HEK293 (cell line): ENCODE measurements at regions not wholly inside any gene's neighbourhood (a gene's known extent, or its start where the extent isn't known, plus 50 kb on each side); places are given as distances from the start of the nearest gene placed in this dataset.

Source experiments
- CTCF ChIA-PET: fragments of 350-600 bp; formaldehyde crosslinking; extraction: SDS; loops from one replicate; lab custom pipeline; 2021; ENCODE audit warnings: antibody characterized with exemption; lab: Yijun Ruan, JAX
- POLR2A ChIA-PET: fragments of 300-600 bp; formaldehyde crosslinking; extraction: SDS; loops from one replicate; lab custom pipeline; 2020; ENCODE audit warnings: antibody characterized with exemption, inconsistent platforms; lab: Yijun Ruan, JAX
- H3K27ac ChIP-seq: fragments of 200-500 bp; sonication (Bioruptor generic); 2 replicates; pipeline ENCODE4 v1.5.1; 2014; ENCODE audit warnings: low read depth, low read length, control low read depth, inconsistent platforms; ENCODE audit errors: extremely low read depth
- H3K36me3 ChIP-seq, 2 experiments: fragments of 200-500 bp in 1 of 2; sonication (Bioruptor generic) in 1 of 2; 1 replicate in 1 of 2; 2 replicates in 1 of 2; pipeline ENCODE4 v1.5.1; 2014 to 2017; ENCODE audit warnings: inconsistent platforms in 2 of 2, low read length in 2 of 2; ENCODE audit not compliant: control insufficient read depth in 2 of 2, insufficient read depth in 1 of 2
- H3K4me1 ChIP-seq: fragments of 200-500 bp; sonication (Bioruptor generic); 2 replicates; pipeline ENCODE4 v1.5.1; 2014; ENCODE audit warnings: mild to moderate bottlenecking, low read length, inconsistent platforms; ENCODE audit not compliant: control insufficient read depth, insufficient read depth
- H3K4me3 ChIP-seq: 2 replicates; pipeline ENCODE4 v1.5.1; 2011; ENCODE audit warnings: low read depth, mild to moderate bottlenecking, control low read depth, low read length, moderate library complexity
- H3K9me3 ChIP-seq: fragments of 200-500 bp; sonication (Bioruptor generic); 2 replicates; pipeline ENCODE4 v1.5.1; 2014; ENCODE audit warnings: low read depth, low read length, inconsistent platforms; ENCODE audit not compliant: control insufficient read depth, insufficient read depth
- GLIS2 ChIP-seq: fragments of 450-650 bp; formaldehyde crosslinking; IDR thresholded peaks from 2 replicates; pipeline ENCODE4 v1.5.1; 2016; ENCODE audit warnings: missing biosample characterization, missing genetic modification characterization
- HOXC10 ChIP-seq: sonication (generic); formaldehyde crosslinking; IDR thresholded peaks from 2 replicates; pipeline ENCODE4 v1.8.1; 2023; ENCODE audit warnings: mild to moderate bottlenecking, missing genetic modification reagents
- IKZF3 ChIP-seq: fragments of 450-650 bp; IDR thresholded peaks from 2 replicates; pipeline ENCODE4 v1.5.0; 2018; ENCODE audit warnings: missing biosample characterization, mild to moderate bottlenecking, missing genetic modification characterization, moderate library complexity
- OSR2 ChIP-seq: fragments of 450-650 bp; formaldehyde crosslinking; IDR thresholded peaks from 2 replicates; pipeline ENCODE4 v1.5.1; 2016; ENCODE audit warnings: missing biosample characterization, missing genetic modification characterization
- PRDM6 ChIP-seq: fragments of 450-650 bp; formaldehyde crosslinking; IDR thresholded peaks from 2 replicates; pipeline ENCODE4 v1.5.1; 2017; ENCODE audit warnings: missing biosample characterization, missing genetic modification characterization
- ZBTB48 ChIP-seq: fragments of 450-650 bp; formaldehyde crosslinking; IDR thresholded peaks from 2 replicates; pipeline ENCODE4 v1.5.1; 2016; ENCODE audit warnings: missing biosample characterization, missing genetic modification characterization
- ZNF10 ChIP-seq: fragments of 450-650 bp; formaldehyde crosslinking; IDR thresholded peaks from 2 replicates; pipeline ENCODE4 v1.5.1; 2017; ENCODE audit warnings: missing biosample characterization, missing genetic modification characterization
- ZNF157 ChIP-seq: fragments of 450-650 bp; formaldehyde crosslinking; IDR thresholded peaks from 2 replicates; pipeline ENCODE4 v1.5.1; 2016; ENCODE audit warnings: missing biosample characterization, missing genetic modification characterization
- ZNF174 ChIP-seq: fragments of 450-650 bp; formaldehyde crosslinking; IDR thresholded peaks from 2 replicates; pipeline ENCODE4 v1.5.0; 2017; ENCODE audit warnings: missing biosample characterization, mild to moderate bottlenecking, missing genetic modification characterization
- ZNF2 ChIP-seq: fragments of 450-650 bp; formaldehyde crosslinking; IDR thresholded peaks from 2 replicates; pipeline ENCODE4 v1.5.1; 2016; ENCODE audit warnings: missing biosample characterization, missing genetic modification characterization
- ZNF211 ChIP-seq: fragments of 450-650 bp; formaldehyde crosslinking; IDR thresholded peaks from 2 replicates; pipeline ENCODE4 v1.5.1; 2016; ENCODE audit warnings: low read depth, missing biosample characterization, missing genetic modification characterization
- ZNF266 ChIP-seq: fragments of 450-650 bp; formaldehyde crosslinking; IDR thresholded peaks from 2 replicates; pipeline ENCODE4 v1.5.1; 2016; ENCODE audit warnings: missing biosample characterization, missing genetic modification characterization, low read depth
- ZNF302 ChIP-seq: fragments of 450-650 bp; formaldehyde crosslinking; IDR thresholded peaks from 2 replicates; pipeline ENCODE4 v1.5.1; 2016; ENCODE audit warnings: missing biosample characterization, missing genetic modification characterization, low read depth
- ZNF521 ChIP-seq: fragments of 450-650 bp; formaldehyde crosslinking; IDR thresholded peaks from 2 replicates; pipeline ENCODE4 v1.5.1; 2017; ENCODE audit warnings: missing biosample characterization, mild to moderate bottlenecking, missing genetic modification characterization
- ZNF585B ChIP-seq: fragments of 450-650 bp; formaldehyde crosslinking; IDR thresholded peaks from 2 replicates; pipeline ENCODE4 v1.5.1; 2016; ENCODE audit warnings: missing biosample characterization, missing genetic modification characterization
- ZNF600 ChIP-seq: fragments of 450-650 bp; formaldehyde crosslinking; IDR thresholded peaks from 2 replicates; pipeline ENCODE4 v1.5.1; 2016; ENCODE audit warnings: missing biosample characterization, missing genetic modification characterization
- ZNF621 ChIP-seq: fragments of 450-650 bp; formaldehyde crosslinking; IDR thresholded peaks from 2 replicates; pipeline ENCODE4 v1.5.1; 2017; ENCODE audit warnings: missing biosample characterization, missing genetic modification characterization
- ZNF624 ChIP-seq: fragments of 450-650 bp; formaldehyde crosslinking; IDR thresholded peaks from 2 replicates; pipeline ENCODE4 v1.5.1; 2017; ENCODE audit warnings: missing biosample characterization, missing genetic modification characterization
- ZNF664 ChIP-seq: fragments of 450-650 bp; formaldehyde crosslinking; IDR thresholded peaks from 2 replicates; pipeline ENCODE4 v1.5.1; 2016; ENCODE audit warnings: missing biosample characterization, missing genetic modification characterization
- ZNF785 ChIP-seq: fragments of 450-650 bp; formaldehyde crosslinking; IDR thresholded peaks from 2 replicates; pipeline ENCODE4 v1.5.1; 2016; ENCODE audit warnings: missing biosample characterization, missing genetic modification characterization
- ZSCAN30 ChIP-seq: fragments of 450-650 bp; IDR thresholded peaks from 2 replicates; pipeline ENCODE4 v1.5.1; 2018; ENCODE audit warnings: missing biosample characterization, mild to moderate bottlenecking, missing genetic modification characterization, moderate library complexity
- TF ChIP-seq, protein P1 (sequence below): fragments of 450-650 bp; formaldehyde crosslinking; IDR thresholded peaks from 2 replicates; pipeline ENCODE4 v1.5.1; 2016; ENCODE audit warnings: missing biosample characterization, missing genetic modification characterization
- TF ChIP-seq, protein P2 (sequence below): IDR thresholded peaks from 2 replicates; pipeline ENCODE4 v1.6.1; 2011; ENCODE audit warnings: mild to moderate bottlenecking, low read depth, low read length, borderline replicate concordance
- TF ChIP-seq, protein P3 (sequence below): fragments of 450-650 bp; formaldehyde crosslinking; IDR thresholded peaks from 2 replicates; pipeline ENCODE4 v1.5.1; 2017; ENCODE audit warnings: missing biosample characterization, missing genetic modification characterization

GRCh38 chr5:39505791-39506190 lies 81.0 kb upstream of the DAB2 start (continued):
- no peak for TF ChIP-seq ZNF624 (tag by site-specific recombination)

DNA sequence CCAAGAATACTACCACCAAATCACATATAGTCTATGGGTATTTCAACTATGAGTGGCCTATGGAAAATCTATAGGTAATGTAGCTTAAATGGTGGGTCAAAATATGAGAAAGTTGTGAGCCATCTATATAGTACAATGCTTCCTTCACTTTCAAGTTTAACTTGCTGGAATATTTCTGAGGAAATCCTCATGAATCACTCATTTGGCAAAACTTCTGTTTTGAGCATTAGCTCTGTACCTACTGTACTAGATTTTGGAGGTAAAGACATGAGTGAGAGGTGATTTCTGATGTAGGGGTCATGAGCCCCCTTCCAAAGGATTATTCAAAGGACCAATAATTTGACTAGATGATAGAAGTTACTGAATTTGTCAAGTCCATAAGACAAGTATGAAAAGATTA lies 80.6 kb upstream of the DAB2 start:
- CTCF ChIA-PET, result interaction anchor here (0.7 kb wide), 1 partner anchor 37 kb away, joined by 3 read pairs; no protein-coding TSS in a partner anchor

GRCh38 chr5:39503155-39503554 lies 78.4 kb upstream of the DAB2 start:
- ChIA-PET CTCF (interaction anchor here (0.8 to 1.2 kb wide), 2 partner anchors 11 to 127 kb away, joined by 3 to 11 read pairs; no protein-coding TSS in a partner anchor), POLR2A (no interaction called here)
- TF ChIP-seq ZNF664 (tag by site-specific recombination) (no peak), IKZF3 (tag by site-specific recombination) (no peak), ZNF585B (tag by site-specific recombination) (no peak), GLIS2 (tag by site-specific recombination) (no peak), ZNF2 (tag by site-specific recombination) (no peak), ZNF211 (tag by site-specific recombination) (no peak), ZNF621 (tag by site-specific recombination) (no peak), ZNF266 (tag by site-specific recombination) (no peak), ZNF785 (tag by site-specific recombination) (no peak), PRDM6 (tag by site-specific recombination) (no peak), OSR2 (tag by site-specific recombination) (no peak), ZBTB48 (tag by site-specific recombination) (no peak), ZNF600 (tag by site-specific recombination) (no peak), ZNF10 (no peak)
- TF ChIP-seq, protein P1, sequence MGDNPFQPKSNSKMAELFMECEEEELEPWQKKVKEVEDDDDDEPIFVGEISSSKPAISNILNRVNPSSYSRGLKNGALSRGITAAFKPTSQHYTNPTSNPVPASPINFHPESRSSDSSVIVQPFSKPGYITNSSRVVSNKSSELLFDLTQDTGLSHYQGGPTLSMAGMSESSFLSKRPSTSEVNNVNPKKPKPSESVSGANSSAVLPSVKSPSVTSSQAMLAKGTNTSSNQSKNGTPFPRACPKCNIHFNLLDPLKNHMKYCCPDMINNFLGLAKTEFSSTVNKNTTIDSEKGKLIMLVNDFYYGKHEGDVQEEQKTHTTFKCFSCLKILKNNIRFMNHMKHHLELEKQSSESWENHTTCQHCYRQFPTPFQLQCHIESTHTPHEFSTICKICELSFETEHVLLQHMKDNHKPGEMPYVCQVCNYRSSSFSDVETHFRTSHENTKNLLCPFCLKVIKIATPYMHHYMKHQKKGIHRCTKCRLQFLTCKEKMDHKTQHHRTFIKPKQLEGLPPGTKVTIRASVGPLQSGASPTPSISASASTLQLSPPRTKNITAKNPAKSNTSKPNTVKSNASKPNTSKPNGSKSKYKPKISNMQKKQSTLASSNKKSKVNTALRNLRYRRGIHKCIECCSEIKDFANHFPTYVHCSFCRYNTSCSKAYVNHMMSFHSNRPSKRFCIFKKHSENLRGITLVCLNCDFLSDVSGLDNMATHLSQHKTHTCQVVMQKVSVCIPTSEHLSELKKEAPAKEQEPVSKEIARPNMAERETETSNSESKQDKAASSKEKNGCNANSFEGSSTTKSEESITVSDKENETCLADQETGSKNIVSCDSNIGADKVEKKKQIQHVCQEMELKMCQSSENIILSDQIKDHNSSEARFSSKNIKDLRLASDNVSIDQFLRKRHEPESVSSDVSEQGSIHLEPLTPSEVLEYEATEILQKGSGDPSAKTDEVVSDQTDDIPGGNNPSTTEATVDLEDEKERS (tag by site-specific recombination), result no peak
- TF ChIP-seq, protein P2, sequence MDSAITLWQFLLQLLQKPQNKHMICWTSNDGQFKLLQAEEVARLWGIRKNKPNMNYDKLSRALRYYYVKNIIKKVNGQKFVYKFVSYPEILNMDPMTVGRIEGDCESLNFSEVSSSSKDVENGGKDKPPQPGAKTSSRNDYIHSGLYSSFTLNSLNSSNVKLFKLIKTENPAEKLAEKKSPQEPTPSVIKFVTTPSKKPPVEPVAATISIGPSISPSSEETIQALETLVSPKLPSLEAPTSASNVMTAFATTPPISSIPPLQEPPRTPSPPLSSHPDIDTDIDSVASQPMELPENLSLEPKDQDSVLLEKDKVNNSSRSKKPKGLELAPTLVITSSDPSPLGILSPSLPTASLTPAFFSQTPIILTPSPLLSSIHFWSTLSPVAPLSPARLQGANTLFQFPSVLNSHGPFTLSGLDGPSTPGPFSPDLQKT, result no peak
- TF ChIP-seq, protein P3, sequence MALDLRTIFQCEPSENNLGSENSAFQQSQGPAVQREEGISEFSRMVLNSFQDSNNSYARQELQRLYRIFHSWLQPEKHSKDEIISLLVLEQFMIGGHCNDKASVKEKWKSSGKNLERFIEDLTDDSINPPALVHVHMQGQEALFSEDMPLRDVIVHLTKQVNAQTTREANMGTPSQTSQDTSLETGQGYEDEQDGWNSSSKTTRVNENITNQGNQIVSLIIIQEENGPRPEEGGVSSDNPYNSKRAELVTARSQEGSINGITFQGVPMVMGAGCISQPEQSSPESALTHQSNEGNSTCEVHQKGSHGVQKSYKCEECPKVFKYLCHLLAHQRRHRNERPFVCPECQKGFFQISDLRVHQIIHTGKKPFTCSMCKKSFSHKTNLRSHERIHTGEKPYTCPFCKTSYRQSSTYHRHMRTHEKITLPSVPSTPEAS (tag by site-specific recombination), result no peak
- Histone ChIP-seq H3K4me3 (no peak overlapping the region), H3K4me1 (0 out of 2 replicates have a peak, but pooled peaks cover 2% of the 10 kb centered on the region), H3K36me3 (no peaks in the 10 kb centered on the region), H3K27ac (no peak overlapping the region), H3K9me3 (no peaks in the 10 kb centered on the region)

More for the DNA sequence above, 80.6 kb upstream of the DAB2 start:
- POLR2A ChIA-PET, result no interaction called here
- Histone ChIP-seq H3K36me3 (no peaks in the 10 kb centered on the region), H3K9me3 (no peaks in the 10 kb centered on the region), H3K4me1 (no peaks in the 10 kb centered on the region), H3K4me3 (no peak overlapping the region), H3K27ac (no peak overlapping the region)
- TF ChIP-seq ZNF521 (tag by site-specific recombination), result no peak
- no peak for TF ChIP-seq ZNF174 (tag by site-specific recombination)
- TF ChIP-seq HOXC10, result no peak
- TF ChIP-seq ZNF585B (tag by site-specific recombination), result no peak
- TF ChIP-seq ZNF157, result no peak
- TF ChIP-seq ZSCAN30 (tag by site-specific recombination), result no peak
- no peak for TF ChIP-seq ZNF302 (tag by site-specific recombination)
